H1 (cell line): ENCODE measurements at regions not wholly inside any gene's neighbourhood (a gene's known extent, or its start where the extent isn't known, plus 50 kb on each side); places are given as distances from the start of the nearest gene placed in this dataset.

Experiments used
- CTCF ChIA-PET: fragments of 300-600 bp; sonication (Branson Sonifier 250); formaldehyde crosslinking; loops from one replicate; lab custom pipeline; 2021; ENCODE audit not compliant: partially characterized antibody; lab: Charles Lee
- POLR2A ChIA-PET: fragments of 300-600 bp; sonication (Branson Sonifier 250); formaldehyde crosslinking; loops from one replicate; lab custom pipeline; 2021; ENCODE audit warnings: inconsistent platforms; ENCODE audit not compliant: partially characterized antibody; lab: Charles Lee
- DNase-seq, 2 experiments: peaks; one replicate each; pipeline versions ENCODE4 v3.0.0 to v3.0.0-alpha.2; 2010 to 2022; ENCODE audit warnings: low spot score in 2 of 2, low read depth in 1 of 2, mixed read lengths in 1 of 2
- FAIRE-seq: peaks from 2 replicates; lab custom pipeline; 2011; peaks lifted over from hg19 to GRCh38; lab: Jason Lieb, UNC
- H2AFZ ChIP-seq: 2 replicates; pipeline ENCODE4 v1.8.1; 2012; ENCODE audit warnings: low read length, inconsistent platforms
- H2AK5ac ChIP-seq: 2 replicates; pipeline ENCODE4 v1.6.1; 2013; ENCODE audit warnings: low read depth, low read length
- H2BK120ac ChIP-seq: replicated peaks from 2 replicates; pipeline ENCODE3; 2013; ENCODE audit warnings: low read depth, low read length, inconsistent platforms
- H2BK12ac ChIP-seq: 2 replicates; pipeline ENCODE4 v1.6.1; 2013; ENCODE audit warnings: low read depth, low read length
- H2BK15ac ChIP-seq: 2 replicates; pipeline ENCODE4 v1.6.1; 2013; ENCODE audit warnings: low read length
- H2BK20ac ChIP-seq: 2 replicates; pipeline ENCODE4 v1.6.1; 2013; ENCODE audit warnings: low read length
- H2BK5ac ChIP-seq: 2 replicates; pipeline ENCODE4 v1.6.1; 2013; ENCODE audit warnings: low read depth, low read length
- H3K14ac ChIP-seq: 2 replicates; pipeline ENCODE4 v1.6.1; 2013; ENCODE audit warnings: inconsistent platforms; ENCODE audit not compliant: insufficient read length
- H3K18ac ChIP-seq: 2 replicates; pipeline ENCODE4 v1.6.1; 2013; ENCODE audit warnings: low read length; ENCODE audit errors: extremely low read depth
- H3K23ac ChIP-seq: 2 replicates; pipeline ENCODE4 v1.6.1; 2013; ENCODE audit warnings: inconsistent platforms; ENCODE audit not compliant: insufficient read length
- H3K23me2 ChIP-seq: 2 replicates; pipeline ENCODE4 v1.6.1; 2013; ENCODE audit warnings: low read depth, low read length
- H3K27ac ChIP-seq: 2 replicates; pipeline ENCODE4 v1.6.1; 2011; ENCODE audit warnings: low read depth, low read length, inconsistent platforms
- H3K27me3 ChIP-seq, 4 experiments: replicated peaks in 1 of 4; 1 replicate in 1 of 4; 2 replicates in 3 of 4; pipeline versions ENCODE4 v1.6.1 to v1.8.1; 2011 to 2013; ENCODE audit warnings: low read length in 3 of 4, mild to moderate bottlenecking in 3 of 4, inconsistent platforms in 2 of 4, mixed read lengths in 2 of 4, moderate library complexity in 1 of 4; ENCODE audit not compliant: control insufficient read depth in 3 of 4, insufficient read depth in 3 of 4; ENCODE audit errors: extremely low read depth in 1 of 4
- H3K36me3 ChIP-seq, 4 experiments: 2 replicates each; pipeline versions ENCODE4 v1.6.1 to v1.8.1; 2011 to 2013; ENCODE audit warnings: mild to moderate bottlenecking in 4 of 4, low read length in 3 of 4, moderate library complexity in 2 of 4, control low read depth in 1 of 4, inconsistent platforms in 1 of 4; ENCODE audit not compliant: insufficient read depth in 4 of 4, control insufficient read depth in 2 of 4
- H3K4ac ChIP-seq: replicated peaks from 2 replicates; pipeline ENCODE3; 2013; ENCODE audit warnings: low read length, low read depth, mixed read lengths, inconsistent platforms; ENCODE audit not compliant: insufficient read length
- H3K4me1 ChIP-seq, 4 experiments: replicated peaks in 1 of 4; 1 replicate in 1 of 4; 2 replicates in 3 of 4; pipeline versions ENCODE4 v1.6.1 to v1.8.1; 2011 to 2013; ENCODE audit warnings: low read length in 3 of 4, inconsistent platforms in 2 of 4, mixed read lengths in 1 of 4; ENCODE audit not compliant: insufficient read depth in 4 of 4, control insufficient read depth in 3 of 4
- H3K4me2 ChIP-seq, 2 experiments: 2 replicates each; pipeline versions ENCODE4 v1.6.1 to v1.8.1; 2011 to 2013; ENCODE audit warnings: low read depth in 2 of 2, low read length in 2 of 2, control low read depth in 1 of 2, inconsistent platforms in 1 of 2, mild to moderate bottlenecking in 1 of 2; ENCODE audit not compliant: insufficient read depth in 1 of 2
- H3K4me3 ChIP-seq, 4 experiments: fragments of 200-600, 300-600 bp in 1 of 4; sonication (generic), shearing (Covaris generic), sonication (Bioruptor Twin) in 1 of 4; 2 replicates each; pipeline versions ENCODE4 v1.5.1 to v1.8.1; 2011 to 2016; ENCODE audit warnings: low read length in 4 of 4, low read depth in 3 of 4, control low read depth in 2 of 4, inconsistent platforms in 2 of 4, mild to moderate bottlenecking in 2 of 4, mixed read lengths in 1 of 4, moderate library complexity in 1 of 4; ENCODE audit not compliant: insufficient read depth in 2 of 4; ENCODE audit errors: extremely low read depth in 1 of 4
- H3K56ac ChIP-seq: replicated peaks from 2 replicates; pipeline ENCODE3; 2013; ENCODE audit warnings: low read depth, mild to moderate bottlenecking, mixed read lengths, low read length, inconsistent platforms; ENCODE audit not compliant: insufficient read length
- H3K79me1 ChIP-seq: 2 replicates; pipeline ENCODE4 v1.6.1; 2013; ENCODE audit warnings: low read depth, low read length, control low read depth
- H3K79me2 ChIP-seq, 2 experiments: 2 replicates each; pipeline versions ENCODE4 v1.6.1 to v1.8.1; 2012 to 2013; ENCODE audit warnings: low read length in 2 of 2, mild to moderate bottlenecking in 2 of 2, inconsistent platforms in 1 of 2; ENCODE audit not compliant: insufficient read depth in 2 of 2, control insufficient read depth in 1 of 2
- H3K9ac ChIP-seq, 4 experiments: replicated peaks in 1 of 4; 1 replicate in 1 of 4; 2 replicates in 3 of 4; pipeline versions ENCODE4 v1.6.1 to v1.8.1; 2011 to 2013; ENCODE audit warnings: low read depth in 3 of 4, low read length in 3 of 4, control low read depth in 2 of 4, mild to moderate bottlenecking in 2 of 4, moderate library complexity in 2 of 4, inconsistent platforms in 1 of 4; ENCODE audit errors: extremely low read depth in 1 of 4
- H3K9me3 ChIP-seq, 2 experiments: 2 replicates each; pipeline versions ENCODE4 v1.6.1 to v1.8.1; 2012 to 2013; ENCODE audit warnings: mild to moderate bottlenecking in 2 of 2, moderate library complexity in 2 of 2, control low read depth in 1 of 2, inconsistent platforms in 1 of 2, low read depth in 1 of 2, low read length in 1 of 2, mixed read lengths in 1 of 2; ENCODE audit not compliant: insufficient read depth in 2 of 2
- H4K20me1 ChIP-seq, 2 experiments: replicated peaks in 1 of 2; 2 replicates each; pipeline versions ENCODE3 to v1.8.1; 2011 to 2013; ENCODE audit warnings: inconsistent platforms in 2 of 2, low read length in 2 of 2, mild to moderate bottlenecking in 1 of 2; ENCODE audit not compliant: insufficient read depth in 2 of 2, control insufficient read depth in 1 of 2
- H4K5ac ChIP-seq: 2 replicates; pipeline ENCODE4 v1.6.1; 2013; ENCODE audit warnings: low read length, low read depth, mixed read lengths, inconsistent platforms; ENCODE audit not compliant: insufficient read length
- H4K8ac ChIP-seq: 2 replicates; pipeline ENCODE4 v1.8.0; 2013; ENCODE audit warnings: mild to moderate bottlenecking, moderate library complexity, low read length, inconsistent platforms; ENCODE audit not compliant: insufficient read depth; ENCODE audit errors: extremely low read depth
- H4K91ac ChIP-seq: replicated peaks from 2 replicates; pipeline ENCODE3; 2013; ENCODE audit warnings: low read length, mixed read lengths, inconsistent platforms; ENCODE audit not compliant: insufficient read length
- BACH1 ChIP-seq: IDR thresholded peaks from 2 replicates; pipeline ENCODE4 v1.6.1; 2012; ENCODE audit warnings: low read length, improper control_type of control experiment
- CREB1 ChIP-seq: IDR thresholded peaks from 2 replicates; pipeline ENCODE4 v1.6.1; 2012; ENCODE audit warnings: inconsistent platforms
- HDAC6 ChIP-seq: IDR thresholded peaks from one replicate; pipeline ENCODE4 v1.7.1; 2012; ENCODE audit warnings: low read depth, mild to moderate bottlenecking, inconsistent platforms, low read length, moderate library complexity
- NRF1 ChIP-seq: IDR thresholded peaks from 2 replicates; pipeline ENCODE4 v1.6.1; 2011; ENCODE audit warnings: mild to moderate bottlenecking, low read depth, low read length, improper control_type of control experiment
- POU5F1 ChIP-seq: IDR thresholded peaks from 2 replicates; pipeline ENCODE4 v1.6.1; 2011; ENCODE audit warnings: low read depth, mild to moderate bottlenecking, low read length, moderate library complexity
- RBBP5 ChIP-seq: IDR thresholded peaks from 2 replicates; pipeline ENCODE4 v1.7.1; 2012; ENCODE audit warnings: low read depth, mild to moderate bottlenecking, inconsistent platforms, low read length, moderate library complexity, borderline replicate concordance
- SIX5 ChIP-seq: IDR thresholded peaks from 2 replicates; pipeline ENCODE4 v1.6.1; 2011; ENCODE audit warnings: mild to moderate bottlenecking, low read depth, low read length
- SRF ChIP-seq: IDR thresholded peaks from 2 replicates; pipeline ENCODE4 v1.6.1; 2011; ENCODE audit warnings: mild to moderate bottlenecking, low read depth, low read length, moderate library complexity
- WGBS, 2 experiments: shearing (Covaris generic) in 1 of 2; methylation state at CpG; one replicate each; pipeline versions ENCODE4 v1.1.6 to v1.1.7; 2013 to 2015; ENCODE audit warnings: low lambda C conversion rate in 2 of 2, mixed read lengths in 2 of 2, inconsistent platforms in 1 of 2, low coverage in 1 of 2, missing lambda C conversion rate in 1 of 2; ENCODE audit not compliant: insufficient replicate concordance in 2 of 2, insufficient coverage in 1 of 2, insufficient read length in 1 of 2; ENCODE audit errors: extremely low coverage in 1 of 2, missing lambda C conversion rate in 1 of 2; 5-methylcytosine and 5-hydroxymethylcytosine counted together

- Histone ChIP-seq H4K8ac (no peak overlapping the region), H3K36me3 (no peaks in the 10 kb centered on the region; a peak in 1 of 8 replicates), H2BK20ac (no peak overlapping the region), H3K27me3 (no peaks in the 10 kb centered on the region), H3K9ac (no peak overlapping the region), H2AK5ac (no peak overlapping the region), H3K4me1 (no peaks in the 10 kb centered on the region), H2AFZ (no peak overlapping the region), H2BK120ac (no peak overlapping the region), H3K9me3 (peaks cover 50 to 56% of the 10 kb centered on the region in 2 experiments), H3K79me1 (no peaks in the 10 kb centered on the region), H3K18ac (no peak overlapping the region), H2BK15ac (no peak overlapping the region), H3K4ac (no peak overlapping the region), H3K79me2 (no peaks in the 10 kb centered on the region), H4K5ac (no peak overlapping the region), H2BK12ac (no peak overlapping the region), H2BK5ac (no peak overlapping the region), H3K4me2 (no peak overlapping the region), H4K91ac (no peak overlapping the region), H3K27ac (no peak overlapping the region), H3K23me2 (no peaks in the 10 kb centered on the region), H3K14ac (no peak overlapping the region), H3K56ac (no peak overlapping the region), H4K20me1 (no peaks in the 10 kb centered on the region), H3K23ac (no peak overlapping the region), H3K4me3 (no peak overlapping the region)
- CTCF ChIA-PET: no interaction called here
- WGBS, 2 experiments: 77% methylated on average over 8 of the region's 8 CpGs; no CpG with 5 or more reads in 1 of the 2 experiments
- TF ChIP-seq POU5F1 (no peak), HDAC6 (no peak), RBBP5 (no peak), BACH1 (no peak), NRF1 (no peak), CREB1 (no peak), SRF (no peak), SIX5 (no peak)
- DNase-seq: no peak
- no peak for FAIRE-seq
- POLR2A ChIA-PET: no interaction called here
These were observed 644.3 kb downstream of the CBLN2 start for GRCh38 chr18:71899707-71900472.
